SU-DHL-6 (cell line): ENCODE measurements at regions not wholly inside any gene's neighbourhood (a gene's known extent, or its start where the extent isn't known, plus 50 kb on each side); places are given as distances from the start of the nearest gene placed in this dataset.

Experiments used
- CTCF ChIP-seq: fragments of 200-600 bp; sonication (generic); IDR thresholded peaks from one replicate; pipeline ENCODE4 v1.5.1; 2017; ENCODE audit warnings: antibody characterized with exemption, mild to moderate bottlenecking, low read length, moderate library complexity; ENCODE audit not compliant: insufficient read depth, poor library complexity, severe bottlenecking
- EZH2phosphoT487 ChIP-seq: fragments of 200-600 bp; sonication (generic), shearing (Covaris generic); conservative IDR thresholded peaks from 2 replicates; pipeline ENCODE4 v1.6.1; 2018; ENCODE audit warnings: mild to moderate bottlenecking, antibody characterized with exemption, low read length, moderate library complexity, mixed read lengths

- no peak for TF ChIP-seq EZH2phosphoT487
- TF ChIP-seq CTCF = no peak
These were observed 273.2 kb upstream of the TBX3 start for GRCh38 chr12:114957225-114957624.
